ENCODE measurements at regions not wholly inside any gene's neighbourhood (a gene's known extent, or its start where the extent isn't known, plus 50 kb on each side); places are given as distances from the start of the nearest gene placed in this dataset.

GRCh38 chr1:177472567-177472966 is 301.8 kb downstream of the BRINP2 start:
- no peak overlapping the region for H3K4me3 ChIP-seq (ENCODE audit: low read length)
- TF ChIP-seq CTCF (IDR thresholded peaks at IDR 0.05; ENCODE audit: insufficient read depth, low read depth, low read length, missing control alignments) = no peak
- DNase-seq (ENCODE audit: low read depth) = peak; percentile 86

- peak; percentile 50 for DNase-seq (ENCODE audit: low read depth)
- H3K4me3 ChIP-seq (ENCODE audit: low read length) = no peak overlapping the region
- no peak for TF ChIP-seq CTCF (IDR thresholded peaks at IDR 0.05; ENCODE audit: insufficient read depth, low read depth, low read length, missing control alignments)
These were observed 300.5 kb downstream of the BRINP2 start for GRCh38 chr1:177471244-177471643.

- no peak overlapping the region for H3K4me3 ChIP-seq (ENCODE audit: low read length)
- TF ChIP-seq CTCF (IDR thresholded peaks at IDR 0.05; ENCODE audit: insufficient read depth, low read depth, low read length, missing control alignments) = no peak
- no peak for DNase-seq (ENCODE audit: low read depth)
These were observed 298.8 kb downstream of the BRINP2 start for GRCh38 chr1:177469519-177469918.

- no peak for TF ChIP-seq CTCF (IDR thresholded peaks at IDR 0.05; ENCODE audit: insufficient read depth, low read depth, low read length, missing control alignments)
- DNase-seq (ENCODE audit: low read depth) = peak; percentile 69
These were observed 295.5 kb downstream of the BRINP2 start for GRCh38 chr1:177466286-177466685.

GRCh38 chr1:177464686-177465085 is 293.9 kb downstream of the BRINP2 start:
- TF ChIP-seq CTCF (IDR thresholded peaks at IDR 0.05; ENCODE audit: insufficient read depth, low read depth, low read length, missing control alignments) = no peak
- H3K4me3 ChIP-seq (ENCODE audit: low read length) = no peak overlapping the region
- no peak for DNase-seq (ENCODE audit: low read depth)

More at GRCh38 chr1:177466286-177466685, 295.5 kb downstream of the BRINP2 start:
- no peak overlapping the region for H3K4me3 ChIP-seq (ENCODE audit: low read length)

GRCh38 chr1:177451191-177451590 is 280.4 kb downstream of the BRINP2 start:
- DNase-seq (ENCODE audit: low read depth) = no peak
- TF ChIP-seq CTCF (IDR thresholded peaks at IDR 0.05; ENCODE audit: insufficient read depth, low read depth, low read length, missing control alignments) = no peak
- H3K4me3 ChIP-seq (ENCODE audit: low read length) = no peak overlapping the region

GRCh38 chr1:177448652-177449357 is 278.0 kb downstream of the BRINP2 start:
- no peak overlapping the region for H3K4me3 ChIP-seq (ENCODE audit: low read length)
- no peak for TF ChIP-seq CTCF (IDR thresholded peaks at IDR 0.05; ENCODE audit: insufficient read depth, low read depth, low read length, missing control alignments)
- DNase-seq (ENCODE audit: low read depth) = peak; percentile 38

All from epithelial cell of esophagus (primary cell).